Gastrocnemius medialis (tissue), 4 donors: ENCODE measurements at regions not wholly inside any gene's neighbourhood (a gene's known extent, or its start where the extent isn't known, plus 50 kb on each side); places are given as distances from the start of the nearest gene placed in this dataset.

ENCODE experiments used
- CTCF ChIP-seq, 5 experiments: fragments of 450-650 bp in 3 of 5; fragments of 200-600 bp in 2 of 5; sonication (generic) in 2 of 5; IDR thresholded peaks in 4 of 5; conservative IDR thresholded peaks in 1 of 5; 1 replicate in 4 of 5; 2 replicates in 1 of 5; pipeline ENCODE4 v1.5.1; 2016 to 2019; ENCODE audit warnings: antibody characterized with exemption in 5 of 5, mild to moderate bottlenecking in 3 of 5, moderate library complexity in 3 of 5
- POLR2A ChIP-seq, 2 donors: fragments of 450-650 bp; IDR thresholded peaks; one replicate each; pipeline ENCODE4 v1.6.1; 2017; ENCODE audit warnings: antibody characterized with exemption in 2 of 2, mild to moderate bottlenecking in 2 of 2, moderate library complexity in 2 of 2

GRCh38 chr10:29106287-29106686 lies 182.6 kb upstream of the LYZL1 start:
- TF ChIP-seq CTCF (IDR thresholded peaks at IDR 0.05 in 4 of 5, conservative IDR thresholded peaks at IDR 0.05 in 1 of 5) (no peak), POLR2A (IDR thresholded peaks at IDR 0.05) (no peak)
